Keratinocyte (primary cell): ENCODE measurements at regions not wholly inside any gene's neighbourhood (a gene's known extent, or its start where the extent isn't known, plus 50 kb on each side); places are given as distances from the start of the nearest gene placed in this dataset.

Experiments used
- DNase-seq: peaks from one replicate; pipeline ENCODE4 v3.0.0-alpha.2; 2011; ENCODE audit warnings: low read depth, missing footprints, low spot score
- FAIRE-seq: peaks from 2 replicates; lab custom pipeline; 2011; peaks lifted over from hg19 to GRCh38; lab: Jason Lieb, UNC
- H2AFZ ChIP-seq: 2 replicates; pipeline ENCODE4 v1.6.0; 2012; ENCODE audit warnings: low read length, control low read depth, inconsistent platforms; ENCODE audit not compliant: control insufficient read depth
- H3K27ac ChIP-seq: 2 replicates; pipeline ENCODE4 v1.5.1; 2011; ENCODE audit warnings: low read length; ENCODE audit not compliant: control insufficient read depth, insufficient read depth
- H3K27me3 ChIP-seq: 3 replicates; pipeline ENCODE4 v1.6.0; 2011; ENCODE audit warnings: low read length; ENCODE audit not compliant: control insufficient read depth, insufficient read depth; ENCODE audit errors: extremely low read depth
- H3K36me3 ChIP-seq, 2 experiments: 2 replicates in 1 of 2; 3 replicates in 1 of 2; pipeline ENCODE4 v1.5.1; 2011; ENCODE audit warnings: low read length in 2 of 2, mild to moderate bottlenecking in 1 of 2; ENCODE audit not compliant: control insufficient read depth in 2 of 2, insufficient read depth in 2 of 2; ENCODE audit errors: extremely low read depth in 1 of 2
- H3K4me1 ChIP-seq: 3 replicates; pipeline ENCODE4 v1.5.1; 2011; ENCODE audit warnings: low read length; ENCODE audit not compliant: control insufficient read depth, insufficient read depth; ENCODE audit errors: extremely low read depth
- H3K4me2 ChIP-seq: 3 replicates; pipeline ENCODE4 v1.6.0; 2011; ENCODE audit warnings: low read depth, low read length; ENCODE audit not compliant: control insufficient read depth, insufficient read depth; ENCODE audit errors: extremely low read depth
- H3K4me3 ChIP-seq, 3 experiments: fragments of 200-600 bp in 1 of 3; sonication (generic) in 1 of 3; 2 replicates in 2 of 3; 3 replicates in 1 of 3; pipeline ENCODE4 v1.5.1; 2011 to 2016; ENCODE audit warnings: low read length in 3 of 3, mild to moderate bottlenecking in 3 of 3, control low read depth in 2 of 3, inconsistent platforms in 1 of 3, low read depth in 1 of 3, mixed read lengths in 1 of 3, mixed run types in 1 of 3, moderate library complexity in 1 of 3; ENCODE audit not compliant: control insufficient read depth in 2 of 3, insufficient read depth in 2 of 3; ENCODE audit errors: extremely low read depth in 1 of 3
- H3K79me2 ChIP-seq: 2 replicates; pipeline ENCODE4 v1.6.0; 2012; ENCODE audit warnings: low read length; ENCODE audit not compliant: control insufficient read depth, insufficient read depth
- H3K9ac ChIP-seq: 3 replicates; pipeline ENCODE4 v1.6.0; 2011; ENCODE audit warnings: low read length; ENCODE audit not compliant: control insufficient read depth, insufficient read depth; ENCODE audit errors: extremely low read depth
- H3K9me1 ChIP-seq: 3 replicates; pipeline ENCODE4 v1.6.0; 2011; ENCODE audit warnings: low read length; ENCODE audit not compliant: control insufficient read depth, insufficient read depth; ENCODE audit errors: extremely low read depth
- H3K9me3 ChIP-seq: 2 replicates; pipeline ENCODE4 v1.5.1; 2012; ENCODE audit warnings: low read depth, low read length; ENCODE audit not compliant: control insufficient read depth
- H4K20me1 ChIP-seq: 3 replicates; pipeline ENCODE4 v1.6.0; 2011; ENCODE audit warnings: low read length; ENCODE audit not compliant: control insufficient read depth, insufficient read depth; ENCODE audit errors: extremely low read depth
- EZH2 ChIP-seq: IDR thresholded peaks from one replicate; pipeline ENCODE4 v1.6.1; 2012; ENCODE audit warnings: inconsistent platforms, mild to moderate bottlenecking, low read length, moderate library complexity
- dilution Hi-C: fragments of 300-500 bp; cut with MboI; formaldehyde crosslinking; loops from one replicate; pipeline ENCODE4 v1.7.0; 2020; ENCODE audit warnings: low sequenced_read_pairs; ENCODE audit not compliant: extremely low pct_ligation_motif_present
- TF ChIP-seq, protein P1 (sequence below), 3 experiments: IDR thresholded peaks in 1 of 3; conservative IDR thresholded peaks in 1 of 3; optimal IDR thresholded peaks in 1 of 3; 2 replicates in 2 of 3; 3 replicates in 1 of 3; pipeline versions ENCODE3 to v1.5.1; 2011; ENCODE audit warnings: low read length in 3 of 3, mild to moderate bottlenecking in 3 of 3, moderate library complexity in 2 of 3, control low read depth in 1 of 3, inconsistent platforms in 1 of 3; ENCODE audit not compliant: insufficient read depth in 2 of 3; ENCODE audit errors: extremely low read depth in 1 of 3

DNA sequence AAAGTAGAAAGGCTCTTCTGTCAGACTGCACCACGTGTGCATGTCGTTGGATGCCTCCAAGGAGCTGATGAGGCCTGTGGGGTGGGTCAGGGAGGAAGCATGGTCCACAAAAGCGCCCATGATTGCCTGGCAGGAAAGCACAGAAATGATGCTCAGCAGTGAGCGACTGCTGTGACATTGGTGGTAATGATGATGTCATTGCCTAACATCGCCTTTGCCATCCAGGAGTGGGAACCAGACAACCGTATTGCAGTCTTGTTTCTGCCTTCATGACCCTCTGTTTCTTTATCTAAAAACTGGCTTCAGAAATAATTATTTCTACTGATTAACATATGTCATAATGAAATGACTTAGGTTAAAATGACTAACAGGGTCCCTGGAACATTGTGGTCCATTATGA lies 477.8 kb upstream of the B3GAT1 start:
- H3K9ac ChIP-seq: no peak overlapping the region
- H2AFZ ChIP-seq: no peak overlapping the region
- no peaks in the 10 kb centered on the region for H3K36me3 ChIP-seq
- no peaks in the 10 kb centered on the region for H3K27me3 ChIP-seq
- H3K27ac ChIP-seq: no peak overlapping the region
- dilution Hi-C loops: no loop called here
- no peaks in the 10 kb centered on the region for H3K9me1 ChIP-seq
- no peaks in the 10 kb centered on the region for H3K79me2 ChIP-seq
- H3K4me1 ChIP-seq: no peaks in the 10 kb centered on the region
- no peak overlapping the region for H3K4me2 ChIP-seq
- FAIRE-seq (no peak), DNase-seq (no peak)
- H3K4me3 ChIP-seq: no peak overlapping the region
- H3K9me3 ChIP-seq: no peaks in the 10 kb centered on the region
- H4K20me1 ChIP-seq: no peaks in the 10 kb centered on the region
- TF ChIP-seq, protein P1, sequence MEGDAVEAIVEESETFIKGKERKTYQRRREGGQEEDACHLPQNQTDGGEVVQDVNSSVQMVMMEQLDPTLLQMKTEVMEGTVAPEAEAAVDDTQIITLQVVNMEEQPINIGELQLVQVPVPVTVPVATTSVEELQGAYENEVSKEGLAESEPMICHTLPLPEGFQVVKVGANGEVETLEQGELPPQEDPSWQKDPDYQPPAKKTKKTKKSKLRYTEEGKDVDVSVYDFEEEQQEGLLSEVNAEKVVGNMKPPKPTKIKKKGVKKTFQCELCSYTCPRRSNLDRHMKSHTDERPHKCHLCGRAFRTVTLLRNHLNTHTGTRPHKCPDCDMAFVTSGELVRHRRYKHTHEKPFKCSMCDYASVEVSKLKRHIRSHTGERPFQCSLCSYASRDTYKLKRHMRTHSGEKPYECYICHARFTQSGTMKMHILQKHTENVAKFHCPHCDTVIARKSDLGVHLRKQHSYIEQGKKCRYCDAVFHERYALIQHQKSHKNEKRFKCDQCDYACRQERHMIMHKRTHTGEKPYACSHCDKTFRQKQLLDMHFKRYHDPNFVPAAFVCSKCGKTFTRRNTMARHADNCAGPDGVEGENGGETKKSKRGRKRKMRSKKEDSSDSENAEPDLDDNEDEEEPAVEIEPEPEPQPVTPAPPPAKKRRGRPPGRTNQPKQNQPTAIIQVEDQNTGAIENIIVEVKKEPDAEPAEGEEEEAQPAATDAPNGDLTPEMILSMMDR (optimal IDR thresholded peaks at IDR 0.05 in 1 of 3, IDR thresholded peaks at IDR 0.05 in 1 of 3, conservative IDR thresholded peaks at IDR 0.05 in 1 of 3; ENCODE audit: extremely low read depth in 1 of 3, insufficient read depth in 2 of 3, low read length in 3 of 3): no peak
- TF ChIP-seq EZH2: no peak

DNA sequence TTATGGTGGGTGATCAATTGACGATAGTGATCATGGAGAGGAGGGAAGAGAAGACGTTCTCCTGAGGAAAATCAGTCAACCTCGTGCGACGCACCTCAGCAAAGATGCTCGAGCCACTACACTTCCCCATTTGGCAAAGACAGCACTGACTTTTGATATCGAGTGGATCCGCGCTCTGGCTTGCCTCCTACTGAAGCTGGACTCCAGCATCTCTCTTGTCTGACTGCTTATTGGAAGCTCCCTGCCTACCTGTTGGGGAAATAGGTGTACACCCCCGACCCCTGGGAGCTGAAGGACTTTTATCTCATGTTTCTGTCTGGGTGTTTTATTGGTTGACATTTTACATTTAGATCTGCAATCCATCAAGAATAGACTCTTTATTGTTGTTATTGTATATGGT lies 476.8 kb upstream of the B3GAT1 start:
- no peak overlapping the region for H3K9ac ChIP-seq
- DNase-seq (no peak), FAIRE-seq (no peak)
- no peaks in the 10 kb centered on the region for H3K27me3 ChIP-seq
- dilution Hi-C loops: no loop called here
- no peak for TF ChIP-seq EZH2
- TF ChIP-seq, protein P1 (optimal IDR thresholded peaks at IDR 0.05 in 1 of 3, IDR thresholded peaks at IDR 0.05 in 1 of 3, conservative IDR thresholded peaks at IDR 0.05 in 1 of 3; ENCODE audit: extremely low read depth in 1 of 3, insufficient read depth in 2 of 3, low read length in 3 of 3): no peak
- H3K27ac ChIP-seq: no peak overlapping the region
- H3K4me1 ChIP-seq: no peaks in the 10 kb centered on the region
- no peaks in the 10 kb centered on the region for H3K36me3 ChIP-seq
- no peak overlapping the region for H2AFZ ChIP-seq
- H3K9me3 ChIP-seq: no peaks in the 10 kb centered on the region
- no peak overlapping the region for H3K4me3 ChIP-seq
- no peaks in the 10 kb centered on the region for H3K9me1 ChIP-seq
- H3K79me2 ChIP-seq: no peaks in the 10 kb centered on the region
- H4K20me1 ChIP-seq: no peaks in the 10 kb centered on the region
- no peak overlapping the region for H3K4me2 ChIP-seq
